ENCODE measurements at regions not wholly inside any gene's neighbourhood (a gene's known extent, or its start where the extent isn't known, plus 50 kb on each side); places are given as distances from the start of the nearest gene placed in this dataset.
"Not testable (repeated sequence)": the region's sequence is repeated elsewhere in the genome, so short reads cannot be mapped to it uniquely, and the experiment has no call there.

DNA sequence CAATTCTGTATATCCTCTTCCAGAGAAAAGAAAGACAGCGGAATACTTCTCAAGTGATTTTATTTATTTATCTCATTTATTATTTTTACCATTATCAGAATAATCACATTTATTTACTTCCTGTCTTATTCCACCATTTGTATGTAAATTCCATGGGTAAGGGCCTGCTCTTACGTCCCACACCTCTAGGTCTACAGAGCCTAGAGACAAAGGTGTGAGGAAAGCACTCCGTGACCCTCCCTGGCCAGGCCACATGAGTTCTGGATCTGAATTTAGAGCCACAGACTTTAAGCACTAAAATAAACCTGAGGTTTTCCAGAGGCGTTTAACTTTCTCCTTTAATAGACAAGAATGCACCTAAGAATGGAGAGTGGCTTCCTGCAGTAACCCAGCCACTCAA is 85.3 kb upstream of the CTSV start:
- Histone ChIP-seq H3K4me1 (ENCODE audit: control insufficient read depth, low read length) (no peaks in the 10 kb centered on the region), H3K27me3 (ENCODE audit: control insufficient read depth, low read length) (no peaks in the 10 kb centered on the region), H3K9me3 (ENCODE audit: control insufficient read depth, insufficient read depth, low read length) (no peaks in the 10 kb centered on the region), H3K9me2 (replicated peaks; ENCODE audit: control insufficient read depth, low read length) (no peaks in the 10 kb centered on the region), H3K79me2 (ENCODE audit: control insufficient read depth, low read length) (no peaks in the 10 kb centered on the region), H3K36me3 (ENCODE audit: control insufficient read depth, low read length) (no peaks in the 10 kb centered on the region), H3K4me2 (ENCODE audit: low read length) (no peak overlapping the region), H3K27ac (ENCODE audit: low read depth, low read length) (no peak overlapping the region), H3K4me3 (ENCODE audit: low read length) (no peak overlapping the region), H3F3A (ENCODE audit: control insufficient read depth, insufficient read depth) (no peaks in the 10 kb centered on the region), H4K20me1 (ENCODE audit: control insufficient read depth, insufficient read depth, low read depth, low read length) (no peaks in the 10 kb centered on the region)
- TF ChIP-seq, protein P1, sequence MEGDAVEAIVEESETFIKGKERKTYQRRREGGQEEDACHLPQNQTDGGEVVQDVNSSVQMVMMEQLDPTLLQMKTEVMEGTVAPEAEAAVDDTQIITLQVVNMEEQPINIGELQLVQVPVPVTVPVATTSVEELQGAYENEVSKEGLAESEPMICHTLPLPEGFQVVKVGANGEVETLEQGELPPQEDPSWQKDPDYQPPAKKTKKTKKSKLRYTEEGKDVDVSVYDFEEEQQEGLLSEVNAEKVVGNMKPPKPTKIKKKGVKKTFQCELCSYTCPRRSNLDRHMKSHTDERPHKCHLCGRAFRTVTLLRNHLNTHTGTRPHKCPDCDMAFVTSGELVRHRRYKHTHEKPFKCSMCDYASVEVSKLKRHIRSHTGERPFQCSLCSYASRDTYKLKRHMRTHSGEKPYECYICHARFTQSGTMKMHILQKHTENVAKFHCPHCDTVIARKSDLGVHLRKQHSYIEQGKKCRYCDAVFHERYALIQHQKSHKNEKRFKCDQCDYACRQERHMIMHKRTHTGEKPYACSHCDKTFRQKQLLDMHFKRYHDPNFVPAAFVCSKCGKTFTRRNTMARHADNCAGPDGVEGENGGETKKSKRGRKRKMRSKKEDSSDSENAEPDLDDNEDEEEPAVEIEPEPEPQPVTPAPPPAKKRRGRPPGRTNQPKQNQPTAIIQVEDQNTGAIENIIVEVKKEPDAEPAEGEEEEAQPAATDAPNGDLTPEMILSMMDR (IDR thresholded peaks at IDR 0.05; ENCODE audit: low read depth, low read length, poor library complexity, severe bottlenecking), result no peak
- no peak for TF ChIP-seq EZH2phosphoT487 (IDR thresholded peaks at IDR 0.05; ENCODE audit: borderline replicate concordance, low read length)

DNA sequence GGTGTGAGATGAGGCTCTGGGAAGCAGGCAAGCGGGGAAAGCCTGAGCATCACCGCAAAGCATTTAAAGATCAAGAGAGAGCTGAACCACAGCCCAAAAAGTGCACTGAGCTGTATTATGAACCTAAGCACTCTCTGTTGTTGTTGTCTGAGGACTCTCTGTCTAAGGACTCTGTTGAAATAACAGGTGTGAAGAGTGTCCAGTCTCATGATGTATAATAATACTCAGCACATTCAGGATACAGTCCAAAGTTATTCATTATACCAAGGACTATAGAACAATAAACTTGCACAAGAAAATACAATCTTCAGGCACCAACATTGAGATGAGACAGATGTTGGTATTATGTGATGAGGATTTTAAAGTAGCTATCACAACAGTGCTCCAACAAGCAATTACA is 71.8 kb upstream of the CTSV start:
- Histone ChIP-seq H3K4me3 (ENCODE audit: low read length) (no peak overlapping the region), H4K20me1 (ENCODE audit: control insufficient read depth, insufficient read depth, low read depth, low read length) (no peaks in the 10 kb centered on the region), H3K9me2 (replicated peaks; ENCODE audit: control insufficient read depth, low read length) (no peaks in the 10 kb centered on the region), H3F3A (ENCODE audit: control insufficient read depth, insufficient read depth) (no peaks in the 10 kb centered on the region), H3K36me3 (ENCODE audit: control insufficient read depth, low read length) (no peaks in the 10 kb centered on the region), H3K4me1 (ENCODE audit: control insufficient read depth, low read length) (no peaks in the 10 kb centered on the region), H3K27ac (ENCODE audit: low read depth, low read length) (no peak overlapping the region), H3K79me2 (ENCODE audit: control insufficient read depth, low read length) (no peaks in the 10 kb centered on the region), H3K4me2 (ENCODE audit: low read length) (no peak overlapping the region), H3K27me3 (ENCODE audit: control insufficient read depth, low read length) (0 out of 2 replicates have a peak, but pooled peaks cover 2% of the 10 kb centered on the region), H3K9me3 (ENCODE audit: control insufficient read depth, insufficient read depth, low read length) (no peaks in the 10 kb centered on the region)
- no peak for TF ChIP-seq EZH2phosphoT487 (IDR thresholded peaks at IDR 0.05; ENCODE audit: borderline replicate concordance, low read length)
- TF ChIP-seq, protein P1 (IDR thresholded peaks at IDR 0.05; ENCODE audit: low read depth, low read length, poor library complexity, severe bottlenecking), result no peak

DNA sequence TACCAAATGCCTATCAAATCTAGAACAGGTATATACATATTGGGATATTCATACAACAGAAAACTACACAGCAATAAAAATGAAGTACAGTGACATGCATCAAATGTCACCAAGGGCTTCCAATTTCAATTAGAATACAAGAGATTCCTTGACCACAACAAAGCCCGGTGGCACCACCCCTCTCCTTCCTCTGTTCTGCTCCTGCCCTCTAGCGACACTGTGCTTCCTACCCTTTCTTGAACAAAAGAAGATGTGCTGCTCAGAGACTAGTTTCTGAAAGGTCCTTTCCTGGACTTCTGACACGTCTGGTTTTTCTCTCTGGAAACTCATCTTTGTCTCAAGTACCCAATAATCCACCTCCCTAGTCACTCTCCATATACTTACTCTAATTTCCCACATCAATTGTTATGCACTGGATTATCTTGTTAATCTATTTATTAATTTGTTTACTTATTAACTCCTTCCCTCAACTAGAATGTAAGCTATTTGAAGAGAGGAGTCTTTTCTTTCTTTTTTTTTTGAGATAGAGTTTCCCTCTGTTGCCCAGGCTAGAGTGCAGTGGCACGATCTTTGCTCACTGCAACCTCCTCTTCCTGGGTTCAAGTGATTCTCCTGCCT is 70.4 kb upstream of the CTSV start:
- Histone ChIP-seq H3K9me2 (replicated peaks; ENCODE audit: control insufficient read depth, low read length) (no peaks in the 10 kb centered on the region), H3K9me3 (ENCODE audit: control insufficient read depth, insufficient read depth, low read length) (no peaks in the 10 kb centered on the region), H3K79me2 (ENCODE audit: control insufficient read depth, low read length) (no peaks in the 10 kb centered on the region), H3K4me1 (ENCODE audit: control insufficient read depth, low read length) (no peaks in the 10 kb centered on the region), H3K27ac (ENCODE audit: low read depth, low read length) (no peak overlapping the region), H3F3A (ENCODE audit: control insufficient read depth, insufficient read depth) (no peaks in the 10 kb centered on the region), H3K4me2 (ENCODE audit: low read length) (no peak overlapping the region), H4K20me1 (ENCODE audit: control insufficient read depth, insufficient read depth, low read depth, low read length) (no peaks in the 10 kb centered on the region), H3K4me3 (ENCODE audit: low read length) (no peak overlapping the region), H3K36me3 (ENCODE audit: control insufficient read depth, low read length) (no peaks in the 10 kb centered on the region), H3K27me3 (ENCODE audit: control insufficient read depth, low read length) (0 out of 2 replicates have a peak, but pooled peaks cover 2% of the 10 kb centered on the region)
- TF ChIP-seq, protein P1 (IDR thresholded peaks at IDR 0.05; ENCODE audit: low read depth, low read length, poor library complexity, severe bottlenecking), result peak; percentile 61
- no peak for TF ChIP-seq EZH2phosphoT487 (IDR thresholded peaks at IDR 0.05; ENCODE audit: borderline replicate concordance, low read length)

DNA sequence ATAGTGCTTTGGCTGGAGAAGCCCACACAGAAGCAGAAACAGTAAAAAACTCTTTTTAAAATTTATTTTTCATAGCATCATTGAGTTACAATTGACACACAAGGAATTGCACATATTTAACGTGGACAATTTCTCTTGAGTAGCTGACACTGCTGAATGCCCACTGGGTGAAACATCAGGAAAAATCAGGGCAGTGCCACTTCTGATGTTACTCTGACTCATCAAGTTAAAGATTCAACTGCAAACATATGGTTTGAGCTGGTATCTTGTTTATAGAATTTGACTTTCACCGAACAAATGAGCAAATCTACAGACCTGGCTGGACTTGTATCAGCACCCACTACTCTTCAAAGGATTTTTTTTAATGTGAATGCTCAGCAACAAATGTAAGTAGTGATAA is 66.3 kb upstream of the CTSV start:
- not testable (repeated sequence) for H3K4me2 ChIP-seq (ENCODE audit: low read length)

DNA sequence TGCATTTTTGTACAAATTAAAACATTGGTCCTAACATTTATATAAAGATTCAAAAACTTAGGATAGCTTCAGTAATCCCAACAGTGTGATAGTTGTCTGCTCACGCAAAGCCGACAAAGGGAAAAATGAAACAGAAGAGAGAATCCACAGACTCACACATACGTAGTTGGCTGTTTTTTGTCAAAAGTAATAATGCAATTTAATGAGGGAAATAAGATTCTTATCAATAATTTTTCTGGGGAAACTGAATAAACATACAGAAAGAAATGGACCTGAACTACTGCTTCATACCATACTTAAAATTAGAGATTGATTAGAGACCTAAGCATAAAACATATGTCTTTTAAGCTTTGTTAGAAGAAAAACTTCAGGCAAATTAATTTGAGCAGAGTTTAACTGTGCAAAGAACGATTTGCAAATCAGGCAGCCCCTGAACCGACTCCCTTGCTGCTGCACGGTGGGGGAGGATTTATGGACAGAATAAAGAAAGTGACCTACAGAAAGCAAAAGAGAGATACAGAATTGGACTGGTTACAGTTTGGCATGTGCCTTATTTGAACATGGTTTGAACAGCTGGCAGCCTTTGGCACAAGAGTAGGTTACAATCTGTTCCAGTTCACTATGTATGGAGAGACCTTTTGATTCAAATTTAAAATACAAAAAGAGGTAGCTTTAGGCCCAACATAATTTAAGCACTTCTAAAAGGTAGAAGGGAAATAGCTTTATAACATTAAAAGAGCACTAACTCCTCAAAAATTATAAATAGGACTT is 64.9 kb upstream of the CTSV start:
- not testable (repeated sequence) for H4K20me1 ChIP-seq (ENCODE audit: control insufficient read depth, insufficient read depth, low read depth, low read length); H3K79me2 ChIP-seq (ENCODE audit: control insufficient read depth, low read length); H3K9me3 ChIP-seq (ENCODE audit: control insufficient read depth, insufficient read depth, low read length); H3K4me3 ChIP-seq (ENCODE audit: low read length); H3K27ac ChIP-seq (ENCODE audit: low read depth, low read length); H3K36me3 ChIP-seq (ENCODE audit: control insufficient read depth, low read length); H3K27me3 ChIP-seq (ENCODE audit: control insufficient read depth, low read length); H3K9me2 ChIP-seq (replicated peaks; ENCODE audit: control insufficient read depth, low read length); H3F3A ChIP-seq (ENCODE audit: control insufficient read depth, insufficient read depth); H3K4me2 ChIP-seq (ENCODE audit: low read length); H3K4me1 ChIP-seq (ENCODE audit: control insufficient read depth, low read length)

More for the DNA sequence above, 66.3 kb upstream of the CTSV start:
- not testable (repeated sequence) for H3K9me2 ChIP-seq (replicated peaks; ENCODE audit: control insufficient read depth, low read length); H3K27ac ChIP-seq (ENCODE audit: low read depth, low read length); H4K20me1 ChIP-seq (ENCODE audit: control insufficient read depth, insufficient read depth, low read depth, low read length); H3K27me3 ChIP-seq (ENCODE audit: control insufficient read depth, low read length); H3K36me3 ChIP-seq (ENCODE audit: control insufficient read depth, low read length); H3K4me3 ChIP-seq (ENCODE audit: low read length); H3K4me1 ChIP-seq (ENCODE audit: control insufficient read depth, low read length); H3F3A ChIP-seq (ENCODE audit: control insufficient read depth, insufficient read depth); H3K79me2 ChIP-seq (ENCODE audit: control insufficient read depth, low read length); H3K9me3 ChIP-seq (ENCODE audit: control insufficient read depth, insufficient read depth, low read length)

All from DOHH2 (cell line).